ENCODE measurements at regions not wholly inside any gene's neighbourhood (a gene's known extent, or its start where the extent isn't known, plus 50 kb on each side); places are given as distances from the start of the nearest gene placed in this dataset.

DNA sequence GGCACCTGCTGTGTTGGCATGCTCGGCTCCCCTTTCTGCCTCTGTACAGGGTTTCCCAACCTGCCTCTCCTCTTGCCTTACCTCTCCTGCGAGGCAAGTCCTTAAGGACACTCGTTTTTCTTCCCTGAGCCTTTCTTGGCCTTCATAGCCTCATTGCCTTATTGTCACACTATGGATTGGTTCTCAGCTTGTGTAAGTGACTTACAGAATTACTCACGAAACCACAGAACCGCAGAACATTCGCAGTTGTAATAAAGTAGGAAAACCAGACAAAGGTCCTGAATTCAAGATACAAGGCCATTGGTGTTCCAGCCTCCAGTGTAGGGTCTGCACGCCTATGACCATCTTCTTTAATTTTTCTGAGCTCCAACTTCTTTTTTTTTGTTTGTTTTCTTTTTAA, 317.6 kb upstream of the SMIM21 start:
- no peak for TF ChIP-seq CTCF (IDR thresholded peaks at IDR 0.05; ENCODE audit: low read length)
- no peak for TF ChIP-seq EZH2 (optimal IDR thresholded peaks at IDR 0.05; ENCODE audit: low read depth, low read length)
